ACC112 (cell line): ENCODE measurements at regions not wholly inside any gene's neighbourhood (a gene's known extent, or its start where the extent isn't known, plus 50 kb on each side); places are given as distances from the start of the nearest gene placed in this dataset.

Experiments
- H2AFZ ChIP-seq: fragments of 200-600 bp; sonication (generic); one replicate; pipeline ENCODE4 v1.6.0; 2017; ENCODE audit warnings: antibody characterized with exemption, low read length; ENCODE audit not compliant: unreplicated experiment
- H3K27ac ChIP-seq: fragments of 200-600 bp; sonication (generic); 2 replicates; pipeline ENCODE4 v1.5.1; 2014; ENCODE audit warnings: low read depth, mild to moderate bottlenecking, antibody characterized with exemption, low read length, moderate library complexity
- H3K27me3 ChIP-seq: fragments of 200-600 bp; sonication (generic); 2 replicates; pipeline ENCODE4 v1.6.1; 2014; ENCODE audit warnings: mild to moderate bottlenecking, antibody characterized with exemption, low read length, moderate library complexity, mixed read lengths; ENCODE audit not compliant: insufficient read depth
- H3K36me3 ChIP-seq: fragments of 200-600 bp; sonication (generic); 2 replicates; pipeline ENCODE4 v1.6.1; 2016; ENCODE audit warnings: mild to moderate bottlenecking, antibody characterized with exemption, low read length, moderate library complexity, mixed read lengths; ENCODE audit not compliant: insufficient read depth
- H3K4me1 ChIP-seq: fragments of 200-600 bp; sonication (generic); one replicate; pipeline ENCODE4 v1.6.1; 2016; ENCODE audit warnings: low read length, mixed read lengths; ENCODE audit not compliant: insufficient read depth, unreplicated experiment, control insufficient read depth
- H3K4me3 ChIP-seq: fragments of 200-600 bp; sonication (generic); 2 replicates; pipeline ENCODE4 v1.5.1; 2014; ENCODE audit warnings: mild to moderate bottlenecking, low read depth, low read length
- H3K79me2 ChIP-seq: fragments of 200-600 bp; sonication (generic); one replicate; pipeline ENCODE4 v1.6.0; 2016; ENCODE audit warnings: low read length; ENCODE audit not compliant: control insufficient read depth, unreplicated experiment, insufficient read depth

- no peaks in the 10 kb centered on the region for H3K79me2 ChIP-seq
- H3K4me1 ChIP-seq: no peaks in the 10 kb centered on the region
- H3K27ac ChIP-seq: no peak overlapping the region
- no peaks in the 10 kb centered on the region for H3K36me3 ChIP-seq
- no peak overlapping the region for H2AFZ ChIP-seq
- peaks cover 22% of the 10 kb centered on the region; the same call in 1 of the 2 replicates for H3K27me3 ChIP-seq
- H3K4me3 ChIP-seq: no peak overlapping the region
Observed at GRCh38 chr14:35989736-35990135, 163.6 kb downstream of the BRMS1L start.

GRCh38 chr14:35988972-35989690, 163.0 kb downstream of the BRMS1L start:
- H3K27ac ChIP-seq: no peak overlapping the region
- H3K27me3 ChIP-seq: peaks cover 16% of the 10 kb centered on the region; the same call in 1 of the 2 replicates
- no peaks in the 10 kb centered on the region for H3K79me2 ChIP-seq
- H2AFZ ChIP-seq: no peak overlapping the region
- H3K4me1 ChIP-seq: no peaks in the 10 kb centered on the region
- H3K4me3 ChIP-seq: no peak overlapping the region
- H3K36me3 ChIP-seq: no peaks in the 10 kb centered on the region

- no peak overlapping the region for H2AFZ ChIP-seq
- H3K27ac ChIP-seq: no peak overlapping the region
- no peaks in the 10 kb centered on the region for H3K79me2 ChIP-seq
- no peaks in the 10 kb centered on the region for H3K36me3 ChIP-seq
- H3K27me3 ChIP-seq: peaks cover 15% of the 10 kb centered on the region; the same call in 1 of the 2 replicates
- H3K4me1 ChIP-seq: no peaks in the 10 kb centered on the region
- H3K4me3 ChIP-seq: no peak overlapping the region
Observed at GRCh38 chr14:35988550-35988949, 162.4 kb downstream of the BRMS1L start.

GRCh38 chr14:35987731-35988130, 161.6 kb downstream of the BRMS1L start:
- H3K4me1 ChIP-seq: no peaks in the 10 kb centered on the region
- peaks cover 13% of the 10 kb centered on the region; the same call in 1 of the 2 replicates for H3K27me3 ChIP-seq
- no peak overlapping the region for H2AFZ ChIP-seq

GRCh38 chr14:35986219-35986573, 160.1 kb downstream of the BRMS1L start:
- H3K36me3 ChIP-seq: no peaks in the 10 kb centered on the region
- no peak overlapping the region for H3K27ac ChIP-seq
- H3K4me1 ChIP-seq: no peaks in the 10 kb centered on the region
- H3K27me3 ChIP-seq: peaks cover 12% of the 10 kb centered on the region; the same call in 1 of the 2 replicates
- H3K79me2 ChIP-seq: no peaks in the 10 kb centered on the region
- H2AFZ ChIP-seq: no peak overlapping the region
- no peak overlapping the region for H3K4me3 ChIP-seq

More at GRCh38 chr14:35987731-35988130, 161.6 kb downstream of the BRMS1L start:
- Histone ChIP-seq H3K79me2 (no peaks in the 10 kb centered on the region), H3K27ac (no peak overlapping the region), H3K4me3 (no peak overlapping the region), H3K36me3 (no peaks in the 10 kb centered on the region)

GRCh38 chr14:35985474-35986218, 159.5 kb downstream of the BRMS1L start:
- H3K4me3 ChIP-seq: no peak overlapping the region
- no peak overlapping the region for H3K27ac ChIP-seq
- peaks cover 12% of the 10 kb centered on the region; the same call in 1 of the 2 replicates for H3K27me3 ChIP-seq
- no peaks in the 10 kb centered on the region for H3K4me1 ChIP-seq
- no peaks in the 10 kb centered on the region for H3K79me2 ChIP-seq
- H2AFZ ChIP-seq: no peak overlapping the region
- no peaks in the 10 kb centered on the region for H3K36me3 ChIP-seq

GRCh38 chr14:35979531-35979930, 153.4 kb downstream of the BRMS1L start:
- H3K4me1 ChIP-seq: no peaks in the 10 kb centered on the region
- peak overlapping the region; percentile 4 for H2AFZ ChIP-seq
- no peak overlapping the region for H3K27ac ChIP-seq
- H3K4me3 ChIP-seq: no peak overlapping the region
- no peaks in the 10 kb centered on the region for H3K36me3 ChIP-seq
- H3K79me2 ChIP-seq: no peaks in the 10 kb centered on the region
- peaks cover 5% of the 10 kb centered on the region; the same call in 1 of the 2 replicates for H3K27me3 ChIP-seq

- Histone ChIP-seq H3K27me3 (peaks cover 5% of the 10 kb centered on the region; the same call in 1 of the 2 replicates), H3K4me3 (no peak overlapping the region), H2AFZ (no peak overlapping the region), H3K27ac (no peak overlapping the region), H3K4me1 (no peaks in the 10 kb centered on the region), H3K36me3 (no peaks in the 10 kb centered on the region), H3K79me2 (no peaks in the 10 kb centered on the region)
Observed at GRCh38 chr14:35978561-35978960, 152.4 kb downstream of the BRMS1L start.

GRCh38 chr14:35975814-35976213, 149.7 kb downstream of the BRMS1L start:
- H3K36me3 ChIP-seq: no peaks in the 10 kb centered on the region
- H3K4me3 ChIP-seq: no peak overlapping the region
- H3K4me1 ChIP-seq: no peaks in the 10 kb centered on the region
- 0 out of 2 replicates have a peak, but pooled peaks cover 3% of the 10 kb centered on the region for H3K27me3 ChIP-seq
- H2AFZ ChIP-seq: no peak overlapping the region
- no peaks in the 10 kb centered on the region for H3K79me2 ChIP-seq
- H3K27ac ChIP-seq: no peak overlapping the region

- H3K4me3 ChIP-seq: no peak overlapping the region
- H3K4me1 ChIP-seq: no peaks in the 10 kb centered on the region
- peaks cover 17% of the 10 kb centered on the region for H3K27me3 ChIP-seq
- H2AFZ ChIP-seq: no peak overlapping the region
- no peaks in the 10 kb centered on the region for H3K36me3 ChIP-seq
- H3K27ac ChIP-seq: no peak overlapping the region
- H3K79me2 ChIP-seq: no peaks in the 10 kb centered on the region
Observed at GRCh38 chr14:35973770-35974169, 147.6 kb downstream of the BRMS1L start.
